ENCODE measurements at regions not wholly inside any gene's neighbourhood (a gene's known extent, or its start where the extent isn't known, plus 50 kb on each side); places are given as distances from the start of the nearest gene placed in this dataset.

GRCh38 chr6:92688342-92688741 lies 731.0 kb downstream of the EPHA7 start:
- Histone ChIP-seq H3K4me3 (ENCODE audit: low read depth in 1 of 3, low read length in 3 of 3) (no peak overlapping the region), H3K9me3 (ENCODE audit: control insufficient read depth in 4 of 4, low read length in 3 of 4) (no peaks in the 10 kb centered on the region), H3K36me3 (ENCODE audit: control insufficient read depth in 4 of 4, insufficient read depth in 3 of 4, low read depth in 1 of 4, low read length in 3 of 4) (no peaks in the 10 kb centered on the region), H3K4me1 (ENCODE audit: control insufficient read depth in 4 of 4, insufficient read depth in 4 of 4, low read length in 3 of 4) (no peaks in the 10 kb centered on the region), H3K27me3 (ENCODE audit: control insufficient read depth in 4 of 4, insufficient read depth in 4 of 4, low read length in 3 of 4) (no peaks in the 10 kb centered on the region), H3K9ac (ENCODE audit: low read depth in 1 of 2, low read length in 2 of 2) (no peak overlapping the region), H3K27ac (ENCODE audit: low read depth in 1 of 2, low read length in 2 of 2) (no peak overlapping the region)
- TF ChIP-seq HNF4A (conservative IDR thresholded peaks at IDR 0.05) (no peak), SP1 (IDR thresholded peaks at IDR 0.05) (no peak), YY1 (IDR thresholded peaks at IDR 0.05) (no peak), ZBTB33 (IDR thresholded peaks at IDR 0.05) (no peak), GABPA (IDR thresholded peaks at IDR 0.05 in 1 of 2, conservative IDR thresholded peaks at IDR 0.05 in 1 of 2) (no peak), TAF1 (conservative IDR thresholded peaks at IDR 0.05) (no peak), NR2F2 (IDR thresholded peaks at IDR 0.05) (no peak)
- TF ChIP-seq, protein P1, sequence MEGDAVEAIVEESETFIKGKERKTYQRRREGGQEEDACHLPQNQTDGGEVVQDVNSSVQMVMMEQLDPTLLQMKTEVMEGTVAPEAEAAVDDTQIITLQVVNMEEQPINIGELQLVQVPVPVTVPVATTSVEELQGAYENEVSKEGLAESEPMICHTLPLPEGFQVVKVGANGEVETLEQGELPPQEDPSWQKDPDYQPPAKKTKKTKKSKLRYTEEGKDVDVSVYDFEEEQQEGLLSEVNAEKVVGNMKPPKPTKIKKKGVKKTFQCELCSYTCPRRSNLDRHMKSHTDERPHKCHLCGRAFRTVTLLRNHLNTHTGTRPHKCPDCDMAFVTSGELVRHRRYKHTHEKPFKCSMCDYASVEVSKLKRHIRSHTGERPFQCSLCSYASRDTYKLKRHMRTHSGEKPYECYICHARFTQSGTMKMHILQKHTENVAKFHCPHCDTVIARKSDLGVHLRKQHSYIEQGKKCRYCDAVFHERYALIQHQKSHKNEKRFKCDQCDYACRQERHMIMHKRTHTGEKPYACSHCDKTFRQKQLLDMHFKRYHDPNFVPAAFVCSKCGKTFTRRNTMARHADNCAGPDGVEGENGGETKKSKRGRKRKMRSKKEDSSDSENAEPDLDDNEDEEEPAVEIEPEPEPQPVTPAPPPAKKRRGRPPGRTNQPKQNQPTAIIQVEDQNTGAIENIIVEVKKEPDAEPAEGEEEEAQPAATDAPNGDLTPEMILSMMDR (IDR thresholded peaks at IDR 0.05; ENCODE audit: low read depth, low read length, missing input control) = no peak
- TF ChIP-seq, protein P2, sequence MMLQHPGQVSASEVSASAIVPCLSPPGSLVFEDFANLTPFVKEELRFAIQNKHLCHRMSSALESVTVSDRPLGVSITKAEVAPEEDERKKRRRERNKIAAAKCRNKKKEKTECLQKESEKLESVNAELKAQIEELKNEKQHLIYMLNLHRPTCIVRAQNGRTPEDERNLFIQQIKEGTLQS (IDR thresholded peaks at IDR 0.05) = no peak
- no peak for DNase-seq (ENCODE audit: low spot score)
- WGBS = 28% methylated on average over 2 of the region's 2 CpGs

- H3K4me3 ChIP-seq (ENCODE audit: low read depth in 1 of 3, low read length in 3 of 3) = no peak overlapping the region
- WGBS = 63% methylated on average over 2 of the region's 2 CpGs
These were observed 732.1 kb downstream of the EPHA7 start for GRCh38 chr6:92687278-92687677.

More at GRCh38 chr6:92687278-92687677, 732.1 kb downstream of the EPHA7 start:
- Histone ChIP-seq H3K4me1 (ENCODE audit: control insufficient read depth in 4 of 4, insufficient read depth in 4 of 4, low read length in 3 of 4) (no peaks in the 10 kb centered on the region), H3K9me3 (ENCODE audit: control insufficient read depth in 4 of 4, low read length in 3 of 4) (no peaks in the 10 kb centered on the region), H3K27me3 (ENCODE audit: control insufficient read depth in 4 of 4, insufficient read depth in 4 of 4, low read length in 3 of 4) (no peaks in the 10 kb centered on the region), H3K27ac (ENCODE audit: low read depth in 1 of 2, low read length in 2 of 2) (no peak overlapping the region), H3K36me3 (ENCODE audit: control insufficient read depth in 4 of 4, insufficient read depth in 3 of 4, low read depth in 1 of 4, low read length in 3 of 4) (no peaks in the 10 kb centered on the region), H3K9ac (ENCODE audit: low read depth in 1 of 2, low read length in 2 of 2) (no peak overlapping the region)
- DNase-seq (ENCODE audit: low spot score) = no peak
- TF ChIP-seq HNF4A (conservative IDR thresholded peaks at IDR 0.05) (no peak), TAF1 (conservative IDR thresholded peaks at IDR 0.05) (no peak), NR2F2 (IDR thresholded peaks at IDR 0.05) (no peak), REST (IDR thresholded peaks at IDR 0.05) (no peak), HNF4G (IDR thresholded peaks at IDR 0.05) (no peak), GABPA (IDR thresholded peaks at IDR 0.05 in 1 of 2, conservative IDR thresholded peaks at IDR 0.05 in 1 of 2) (no peak), ZBTB33 (IDR thresholded peaks at IDR 0.05) (no peak), RXRA (IDR thresholded peaks at IDR 0.05) (no peak), JUND (IDR thresholded peaks at IDR 0.05) (no peak), FOXA2 (IDR thresholded peaks at IDR 0.05) (no peak), EGR1 (IDR thresholded peaks at IDR 0.05; ENCODE audit: low read depth in 2 of 2) (no peak), SP1 (IDR thresholded peaks at IDR 0.05) (no peak), RAD21 (IDR thresholded peaks at IDR 0.05) (no peak), YY1 (IDR thresholded peaks at IDR 0.05) (no peak)
- TF ChIP-seq, protein P1 (IDR thresholded peaks at IDR 0.05; ENCODE audit: low read depth, low read length, missing input control) = no peak
- TF ChIP-seq, protein P2 (IDR thresholded peaks at IDR 0.05) = no peak

Data from liver (tissue), 8 donors.